Gastrocnemius medialis (tissue), 4 donors: ENCODE measurements at regions not wholly inside any gene's neighbourhood (a gene's known extent, or its start where the extent isn't known, plus 50 kb on each side); places are given as distances from the start of the nearest gene placed in this dataset.

Experiments
- POLR2A ChIP-seq, 2 donors: fragments of 450-650 bp; IDR thresholded peaks; one replicate each; pipeline ENCODE4 v1.6.1; 2017; ENCODE audit warnings: antibody characterized with exemption in 2 of 2, mild to moderate bottlenecking in 2 of 2, moderate library complexity in 2 of 2
- TF ChIP-seq, protein P1 (sequence below), 5 experiments: fragments of 450-650 bp in 3 of 5; fragments of 200-600 bp in 2 of 5; sonication (generic) in 2 of 5; IDR thresholded peaks in 4 of 5; conservative IDR thresholded peaks in 1 of 5; 1 replicate in 4 of 5; 2 replicates in 1 of 5; pipeline ENCODE4 v1.5.1; 2016 to 2019; ENCODE audit warnings: antibody characterized with exemption in 5 of 5, mild to moderate bottlenecking in 3 of 5, moderate library complexity in 3 of 5

- TF ChIP-seq, protein P1, sequence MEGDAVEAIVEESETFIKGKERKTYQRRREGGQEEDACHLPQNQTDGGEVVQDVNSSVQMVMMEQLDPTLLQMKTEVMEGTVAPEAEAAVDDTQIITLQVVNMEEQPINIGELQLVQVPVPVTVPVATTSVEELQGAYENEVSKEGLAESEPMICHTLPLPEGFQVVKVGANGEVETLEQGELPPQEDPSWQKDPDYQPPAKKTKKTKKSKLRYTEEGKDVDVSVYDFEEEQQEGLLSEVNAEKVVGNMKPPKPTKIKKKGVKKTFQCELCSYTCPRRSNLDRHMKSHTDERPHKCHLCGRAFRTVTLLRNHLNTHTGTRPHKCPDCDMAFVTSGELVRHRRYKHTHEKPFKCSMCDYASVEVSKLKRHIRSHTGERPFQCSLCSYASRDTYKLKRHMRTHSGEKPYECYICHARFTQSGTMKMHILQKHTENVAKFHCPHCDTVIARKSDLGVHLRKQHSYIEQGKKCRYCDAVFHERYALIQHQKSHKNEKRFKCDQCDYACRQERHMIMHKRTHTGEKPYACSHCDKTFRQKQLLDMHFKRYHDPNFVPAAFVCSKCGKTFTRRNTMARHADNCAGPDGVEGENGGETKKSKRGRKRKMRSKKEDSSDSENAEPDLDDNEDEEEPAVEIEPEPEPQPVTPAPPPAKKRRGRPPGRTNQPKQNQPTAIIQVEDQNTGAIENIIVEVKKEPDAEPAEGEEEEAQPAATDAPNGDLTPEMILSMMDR (IDR thresholded peaks at IDR 0.05 in 4 of 5, conservative IDR thresholded peaks at IDR 0.05 in 1 of 5): no peak
- TF ChIP-seq POLR2A (IDR thresholded peaks at IDR 0.05): no peak
Observed at GRCh38 chr2:209240204-209240603, 183.6 kb upstream of the MAP2 start.
